GM23338 (cell line): ENCODE measurements at regions not wholly inside any gene's neighbourhood (a gene's known extent, or its start where the extent isn't known, plus 50 kb on each side); places are given as distances from the start of the nearest gene placed in this dataset.

Experiments used
- ATAC-seq: fragments of 200-7000 bp; cut with Tn5 transposase; 3 replicates; pipeline ENCODE4 v1.9.1; 2020
- DNase-seq: peaks from one replicate; pipeline ENCODE4 v3.0.0-alpha.2; 2015; ENCODE audit warnings: low spot score
- H2AFZ ChIP-seq: fragments of 200-600 bp; sonication (generic); 2 replicates; pipeline ENCODE4 v1.8.0; 2016; ENCODE audit warnings: antibody characterized with exemption, mild to moderate bottlenecking, moderate library complexity
- H3F3A ChIP-seq: fragments of 200-600 bp; sonication (generic); replicated peaks from 2 replicates; pipeline ENCODE4 v1.8.0; 2017; ENCODE audit warnings: antibody characterized with exemption, mixed run types, low read depth
- H3K27ac ChIP-seq: fragments of 200-600 bp; sonication (generic); 2 replicates; pipeline ENCODE4 v1.6.1; 2016; ENCODE audit warnings: low read depth
- H3K27me3 ChIP-seq: fragments of 200-600 bp; sonication (generic); 2 replicates; pipeline ENCODE4 v1.8.0; 2016; ENCODE audit warnings: mild to moderate bottlenecking, mixed run types, moderate library complexity; ENCODE audit not compliant: insufficient read depth
- H3K36me3 ChIP-seq: fragments of 200-600 bp; sonication (generic); 2 replicates; pipeline ENCODE4 v1.8.0; 2016; ENCODE audit warnings: mild to moderate bottlenecking; ENCODE audit not compliant: insufficient read depth
- H3K4me1 ChIP-seq: fragments of 200-600 bp; sonication (generic); 2 replicates; pipeline ENCODE4 v1.8.0; 2016; ENCODE audit warnings: mild to moderate bottlenecking, moderate library complexity; ENCODE audit not compliant: insufficient read depth
- H3K4me2 ChIP-seq: fragments of 200-600 bp; sonication (generic); 2 replicates; pipeline ENCODE4 v1.7.1; 2017; ENCODE audit warnings: mixed run types
- H3K4me3 ChIP-seq: fragments of 200-600 bp; sonication (generic); 2 replicates; pipeline ENCODE4 v1.6.1; 2016; ENCODE audit warnings: mixed run types
- H3K79me2 ChIP-seq: fragments of 200-600 bp; sonication (generic); replicated peaks from 2 replicates; pipeline ENCODE4 v1.8.0; 2017; ENCODE audit warnings: mild to moderate bottlenecking; ENCODE audit not compliant: insufficient read depth
- H3K9me2 ChIP-seq: fragments of 200-600 bp; sonication (generic); 2 replicates; pipeline ENCODE4 v1.8.0; 2017; ENCODE audit not compliant: insufficient read depth
- H4K20me1 ChIP-seq: fragments of 200-600 bp; sonication (generic); replicated peaks from 2 replicates; pipeline ENCODE4 v1.8.0; 2017; ENCODE audit warnings: mild to moderate bottlenecking; ENCODE audit not compliant: insufficient read depth
- H3K27ac Mint-ChIP-seq: 2 replicates; pipeline ENCODE4 v1.8.0; 2020; ENCODE audit warnings: inconsistent platforms, mild to moderate bottlenecking, moderate library complexity, mixed read lengths
- H3K27me3 Mint-ChIP-seq: 3 replicates; pipeline ENCODE4 v1.8.0; 2022; ENCODE audit warnings: low read depth, mild to moderate bottlenecking, moderate library complexity, mixed read lengths, inconsistent platforms; ENCODE audit not compliant: insufficient read depth, poor library complexity
- H3K36me3 Mint-ChIP-seq: 3 replicates; pipeline ENCODE4 v1.8.0; 2021; ENCODE audit warnings: low read depth, mild to moderate bottlenecking, inconsistent platforms, moderate library complexity, mixed read lengths
- H3K4me1 Mint-ChIP-seq: 3 replicates; pipeline ENCODE4 v1.8.0; 2020; ENCODE audit warnings: mild to moderate bottlenecking, inconsistent platforms, mixed read lengths
- H3K4me3 Mint-ChIP-seq: 3 replicates; pipeline ENCODE4 v1.8.0; 2021; ENCODE audit warnings: moderate library complexity, mild to moderate bottlenecking, inconsistent platforms, mixed read lengths
- H3K9me3 Mint-ChIP-seq: 3 replicates; pipeline ENCODE4 v1.8.0; 2020; ENCODE audit warnings: moderate library complexity, mild to moderate bottlenecking, inconsistent platforms, mixed read lengths
- CREB1 ChIP-seq: fragments of 250-450 bp; sonication (Bioruptor Pico); IDR thresholded peaks from 2 replicates; pipeline ENCODE4 v1.5.0; 2020; ENCODE audit warnings: low read depth, mild to moderate bottlenecking, moderate library complexity
- EZH2 ChIP-seq: fragments of 200-600 bp; sonication (generic); IDR thresholded peaks from one replicate; pipeline ENCODE4 v1.8.0; 2017; ENCODE audit warnings: antibody characterized with exemption, mild to moderate bottlenecking, low read depth; ENCODE audit not compliant: unreplicated experiment
- EZH2phosphoT487 ChIP-seq: fragments of 200-600 bp; sonication (generic); IDR thresholded peaks from one replicate; pipeline ENCODE4 v1.8.1; 2018; ENCODE audit warnings: antibody characterized with exemption; ENCODE audit not compliant: unreplicated experiment
- JUNB ChIP-seq: IDR thresholded peaks from one replicate; pipeline ENCODE4 v1.6.1; 2016; ENCODE audit warnings: antibody characterized with exemption; ENCODE audit not compliant: unreplicated experiment
- NANOG ChIP-seq: IDR thresholded peaks from 2 replicates; pipeline ENCODE4 v1.6.1; 2016; ENCODE audit warnings: antibody characterized with exemption, borderline replicate concordance
- POLR2AphosphoS5 ChIP-seq: IDR thresholded peaks from 2 replicates; pipeline ENCODE4 v1.6.1; 2016; ENCODE audit warnings: antibody characterized with exemption, low read depth
- REST ChIP-seq: IDR thresholded peaks from one replicate; pipeline ENCODE4 v1.6.1; 2018; ENCODE audit warnings: antibody characterized with exemption; ENCODE audit not compliant: unreplicated experiment
- STAT1 ChIP-seq: IDR thresholded peaks from one replicate; pipeline ENCODE4 v1.6.1; 2016; ENCODE audit warnings: antibody characterized with exemption; ENCODE audit not compliant: unreplicated experiment
- ZNF114 ChIP-seq: fragments of 250-450 bp; sonication (Bioruptor Pico); IDR thresholded peaks from 2 replicates; pipeline ENCODE4 v1.5.0; 2020; ENCODE audit warnings: mild to moderate bottlenecking, moderate library complexity
- ZNF331 ChIP-seq: fragments of 250-450 bp; sonication (Bioruptor Pico); IDR thresholded peaks from 2 replicates; pipeline ENCODE4 v1.5.0; 2020; ENCODE audit warnings: low read depth, mild to moderate bottlenecking, moderate library complexity
- ZNF462 ChIP-seq: fragments of 250-450 bp; sonication (Bioruptor Pico); IDR thresholded peaks from 2 replicates; pipeline ENCODE4 v1.5.0; 2020; ENCODE audit warnings: mild to moderate bottlenecking, moderate library complexity
- TF ChIP-seq, protein P1 (sequence below): IDR thresholded peaks from 2 replicates; pipeline ENCODE4 v1.6.1; 2016; ENCODE audit warnings: antibody characterized with exemption

- peaks cover 9% of the 10 kb centered on the region for H3K4me1 Mint-ChIP-seq
- H2AFZ ChIP-seq: no peak overlapping the region
- H3K36me3 Mint-ChIP-seq: no peaks in the 10 kb centered on the region
- no peak overlapping the region for H3K4me3 Mint-ChIP-seq
- H4K20me1 ChIP-seq: no peaks in the 10 kb centered on the region
- no peak for DNase-seq
- ATAC-seq: no peak
- H3K4me1 ChIP-seq: peaks cover 6% of the 10 kb centered on the region; the same call in 1 of the 2 replicates
- peaks cover 19% of the 10 kb centered on the region for H3K27me3 ChIP-seq
- H3K27me3 Mint-ChIP-seq: peaks cover 5% of the 10 kb centered on the region
- no peaks in the 10 kb centered on the region for H3K79me2 ChIP-seq
- no peak overlapping the region for H3K27ac Mint-ChIP-seq
- no peaks in the 10 kb centered on the region for H3K9me2 ChIP-seq
- H3K36me3 ChIP-seq: no peaks in the 10 kb centered on the region
- H3K27ac ChIP-seq: no peak overlapping the region
- no peak overlapping the region for H3K4me3 ChIP-seq
- no peak overlapping the region for H3K4me2 ChIP-seq
- TF ChIP-seq, protein P1, sequence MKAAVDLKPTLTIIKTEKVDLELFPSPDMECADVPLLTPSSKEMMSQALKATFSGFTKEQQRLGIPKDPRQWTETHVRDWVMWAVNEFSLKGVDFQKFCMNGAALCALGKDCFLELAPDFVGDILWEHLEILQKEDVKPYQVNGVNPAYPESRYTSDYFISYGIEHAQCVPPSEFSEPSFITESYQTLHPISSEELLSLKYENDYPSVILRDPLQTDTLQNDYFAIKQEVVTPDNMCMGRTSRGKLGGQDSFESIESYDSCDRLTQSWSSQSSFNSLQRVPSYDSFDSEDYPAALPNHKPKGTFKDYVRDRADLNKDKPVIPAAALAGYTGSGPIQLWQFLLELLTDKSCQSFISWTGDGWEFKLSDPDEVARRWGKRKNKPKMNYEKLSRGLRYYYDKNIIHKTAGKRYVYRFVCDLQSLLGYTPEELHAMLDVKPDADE: no peak
- H3F3A ChIP-seq: no peaks in the 10 kb centered on the region
- H3K9me3 Mint-ChIP-seq: no peaks in the 10 kb centered on the region
Measured at GRCh38 chr15:61720197-61720704, 340.0 kb downstream of the VPS13C start.

- H3K4me2 ChIP-seq: no peak overlapping the region
- H3K36me3 ChIP-seq: no peaks in the 10 kb centered on the region
- H3K4me1 Mint-ChIP-seq: peaks cover 8% of the 10 kb centered on the region
- H3K4me3 Mint-ChIP-seq: no peak overlapping the region
- H3F3A ChIP-seq: no peaks in the 10 kb centered on the region
- H4K20me1 ChIP-seq: no peaks in the 10 kb centered on the region
- H3K27ac ChIP-seq: no peak overlapping the region
- H3K27me3 ChIP-seq: peaks cover 16% of the 10 kb centered on the region
- peaks cover 5% of the 10 kb centered on the region; the same call in 1 of the 2 replicates for H3K4me1 ChIP-seq
- no peaks in the 10 kb centered on the region for H3K9me3 Mint-ChIP-seq
- no peak overlapping the region for H3K4me3 ChIP-seq
- H3K9me2 ChIP-seq: no peaks in the 10 kb centered on the region
- no peaks in the 10 kb centered on the region for H3K36me3 Mint-ChIP-seq
- H3K79me2 ChIP-seq: no peaks in the 10 kb centered on the region
- H3K27ac Mint-ChIP-seq: no peak overlapping the region
- peaks cover 5% of the 10 kb centered on the region for H3K27me3 Mint-ChIP-seq
- H2AFZ ChIP-seq: no peak overlapping the region
- DNase-seq (no peak), ATAC-seq (no peak)
- TF ChIP-seq ZNF114 (CRISPR knock-in tag) (no peak), ZNF462 (CRISPR knock-in tag) (no peak), STAT1 (no peak), CREB1 (no peak), NANOG (no peak), REST (no peak), JUNB (no peak), ZNF331 (CRISPR knock-in tag) (no peak), POLR2AphosphoS5 (no peak), EZH2phosphoT487 (no peak), EZH2 (no peak)
Measured at GRCh38 chr15:61715082-61715481, 345.2 kb downstream of the VPS13C start.
